Thymus (tissue), 11 donors: ENCODE measurements at regions not wholly inside any gene's neighbourhood (a gene's known extent, or its start where the extent isn't known, plus 50 kb on each side); places are given as distances from the start of the nearest gene placed in this dataset.

ENCODE experiments used
- DNase-seq, 9 donors: peaks; one replicate each; pipeline ENCODE4 v3.0.0-alpha.2; 2013; ENCODE audit warnings: low spot score in 9 of 9, low read depth in 6 of 9, missing footprints in 1 of 9
- H3K27ac ChIP-seq, 2 donors: one replicate each; pipeline ENCODE4 v1.5.1; 2013; ENCODE audit warnings: control low read depth in 1 of 2, low read depth in 1 of 2, low read length in 1 of 2, mild to moderate bottlenecking in 1 of 2, moderate library complexity in 1 of 2
- H3K27me3 ChIP-seq, 2 donors: one replicate each; pipeline ENCODE4 v1.5.1; 2013; ENCODE audit warnings: low read length in 1 of 2; ENCODE audit not compliant: control insufficient read depth in 2 of 2, insufficient read depth in 1 of 2
- H3K36me3 ChIP-seq, 2 donors: one replicate each; pipeline ENCODE4 v1.5.1; 2013; ENCODE audit warnings: low read length in 1 of 2, mild to moderate bottlenecking in 1 of 2, moderate library complexity in 1 of 2; ENCODE audit not compliant: control insufficient read depth in 2 of 2, insufficient read depth in 2 of 2
- H3K4me1 ChIP-seq, 2 donors: one replicate each; pipeline ENCODE4 v1.5.1; 2013; ENCODE audit warnings: low read length in 2 of 2; ENCODE audit not compliant: control insufficient read depth in 2 of 2, insufficient read depth in 2 of 2
- H3K4me3 ChIP-seq, 2 donors: one replicate each; pipeline ENCODE4 v1.5.1; 2013; ENCODE audit warnings: low read length in 2 of 2, control low read depth in 1 of 2, mild to moderate bottlenecking in 1 of 2
- H3K9me3 ChIP-seq, 2 donors: one replicate each; pipeline ENCODE4 v1.5.1; 2013; ENCODE audit warnings: low read length in 1 of 2, mild to moderate bottlenecking in 1 of 2; ENCODE audit not compliant: control insufficient read depth in 2 of 2, insufficient read depth in 1 of 2
- WGBS: extraction: QIAGEN DNeasy Blood & Tissue Kit; methylation state at CpG from one replicate; pipeline ENCODE4 v1.1.7; 2013; 5-methylcytosine and 5-hydroxymethylcytosine counted together
- donor health status: healthy.

GRCh38 chr12:20194171-20194570, 174.2 kb upstream of the PDE3A start:
- 76% methylated on average over 4 of the region's 4 CpGs for WGBS

GRCh38 chr12:20196767-20197166, 171.6 kb upstream of the PDE3A start:
- Histone ChIP-seq H3K9me3 (no peaks in the 10 kb centered on the region), H3K27ac (no peak overlapping the region), H3K4me3 (no peak overlapping the region), H3K36me3 (no peaks in the 10 kb centered on the region), H3K4me1 (no peaks in the 10 kb centered on the region), H3K27me3 (no peaks in the 10 kb centered on the region)
- no peak for DNase-seq
- WGBS, result 93% methylated on average over 4 of the region's 4 CpGs

More at GRCh38 chr12:20194171-20194570, 174.2 kb upstream of the PDE3A start:
- DNase-seq, result no peak
- no peak overlapping the region for H3K4me3 ChIP-seq
- no peaks in the 10 kb centered on the region for H3K4me1 ChIP-seq
- no peaks in the 10 kb centered on the region for H3K9me3 ChIP-seq
- no peaks in the 10 kb centered on the region for H3K27me3 ChIP-seq
- no peak overlapping the region for H3K27ac ChIP-seq
- H3K36me3 ChIP-seq, result no peaks in the 10 kb centered on the region

GRCh38 chr12:20197411-20197810, 170.9 kb upstream of the PDE3A start:
- Histone ChIP-seq H3K9me3 (no peaks in the 10 kb centered on the region), H3K36me3 (no peaks in the 10 kb centered on the region), H3K27ac (no peak overlapping the region), H3K4me3 (no peak overlapping the region), H3K27me3 (no peaks in the 10 kb centered on the region), H3K4me1 (no peaks in the 10 kb centered on the region)
- no peak for DNase-seq

GRCh38 chr12:20199780-20200179, 168.6 kb upstream of the PDE3A start:
- WGBS, result 94% methylated on average over 3 of the region's 3 CpGs
- H3K4me3 ChIP-seq, result no peak overlapping the region
- no peak for DNase-seq
- H3K36me3 ChIP-seq, result no peaks in the 10 kb centered on the region
- H3K9me3 ChIP-seq, result no peaks in the 10 kb centered on the region
- no peaks in the 10 kb centered on the region for H3K27me3 ChIP-seq
- H3K4me1 ChIP-seq, result no peaks in the 10 kb centered on the region
- no peak overlapping the region for H3K27ac ChIP-seq

GRCh38 chr12:20201733-20202132, 166.6 kb upstream of the PDE3A start:
- Histone ChIP-seq H3K9me3 (no peaks in the 10 kb centered on the region), H3K4me3 (no peak overlapping the region), H3K27me3 (no peaks in the 10 kb centered on the region), H3K36me3 (no peaks in the 10 kb centered on the region), H3K27ac (no peak overlapping the region), H3K4me1 (no peaks in the 10 kb centered on the region)
- DNase-seq, result no peak

GRCh38 chr12:20205854-20206253, 162.5 kb upstream of the PDE3A start:
- no peak overlapping the region for H3K4me3 ChIP-seq
- WGBS, result 92% methylated on average over 2 of the region's 2 CpGs

GRCh38 chr12:20206410-20206809, 161.9 kb upstream of the PDE3A start:
- Histone ChIP-seq H3K9me3 (no peaks in the 10 kb centered on the region), H3K27me3 (no peaks in the 10 kb centered on the region), H3K27ac (no peak overlapping the region), H3K36me3 (no peaks in the 10 kb centered on the region), H3K4me1 (no peaks in the 10 kb centered on the region), H3K4me3 (no peak overlapping the region)
- WGBS, result 51% methylated on average over 2 of the region's 2 CpGs
- DNase-seq, result no peak

More at GRCh38 chr12:20205854-20206253, 162.5 kb upstream of the PDE3A start:
- H3K27ac ChIP-seq, result no peak overlapping the region
- DNase-seq, result no peak
- H3K27me3 ChIP-seq, result no peaks in the 10 kb centered on the region
- no peaks in the 10 kb centered on the region for H3K4me1 ChIP-seq
- H3K9me3 ChIP-seq, result no peaks in the 10 kb centered on the region
- H3K36me3 ChIP-seq, result no peaks in the 10 kb centered on the region

- DNase-seq, result no peak
- Histone ChIP-seq H3K4me3 (no peak overlapping the region), H3K36me3 (no peaks in the 10 kb centered on the region), H3K27ac (no peak overlapping the region), H3K9me3 (no peaks in the 10 kb centered on the region), H3K4me1 (no peaks in the 10 kb centered on the region), H3K27me3 (no peaks in the 10 kb centered on the region)
- 13% methylated on average over 2 of the region's 2 CpGs for WGBS
Observed at GRCh38 chr12:20210621-20211215, 157.6 kb upstream of the PDE3A start.

GRCh38 chr12:20211541-20211940, 156.8 kb upstream of the PDE3A start:
- H3K36me3 ChIP-seq, result no peaks in the 10 kb centered on the region
- 33% methylated on average over 3 of the region's 3 CpGs for WGBS
- DNase-seq, result no peak
- H3K4me1 ChIP-seq, result no peaks in the 10 kb centered on the region
- H3K27me3 ChIP-seq, result no peaks in the 10 kb centered on the region
- H3K4me3 ChIP-seq, result no peak overlapping the region
- H3K9me3 ChIP-seq, result no peaks in the 10 kb centered on the region
- H3K27ac ChIP-seq, result no peak overlapping the region

- Histone ChIP-seq H3K4me3 (no peak overlapping the region), H3K27me3 (no peaks in the 10 kb centered on the region), H3K9me3 (no peaks in the 10 kb centered on the region), H3K36me3 (no peaks in the 10 kb centered on the region), H3K27ac (no peak overlapping the region), H3K4me1 (no peaks in the 10 kb centered on the region)
- WGBS, result 62% methylated on average over 2 of the region's 2 CpGs
- no peak for DNase-seq
Observed at GRCh38 chr12:20211981-20212421, 156.3 kb upstream of the PDE3A start.
